SK-N-SH (cell line): ENCODE measurements at regions not wholly inside any gene's neighbourhood (a gene's known extent, or its start where the extent isn't known, plus 50 kb on each side); places are given as distances from the start of the nearest gene placed in this dataset.
A peak's percentile ranks its signal among the peaks of the same experiment; 100 is the strongest.
"Not testable (repeated sequence)": the region's sequence is repeated elsewhere in the genome, so short reads cannot be mapped to it uniquely, and the experiment has no call there.

ENCODE experiments used
- CTCF ChIA-PET: fragments of 300-600, 350-600 bp; formaldehyde crosslinking; extraction: SDS; loops from one replicate; lab custom pipeline; 2021; lab: Yijun Ruan, JAX
- POLR2A ChIA-PET: fragments of 350-600 bp; sonication (Branson Sonifier 250); formaldehyde crosslinking; extraction: SDS; loops from one replicate; lab custom pipeline; 2020; ENCODE audit warnings: antibody characterized with exemption, inconsistent platforms; lab: Yijun Ruan, JAX
- DNase-seq: peaks from one replicate; pipeline ENCODE4 v3.0.0; 2012
- H2AFZ ChIP-seq: fragments of 200-600 bp; sonication (generic); 2 replicates; pipeline ENCODE4 v1.8.1; 2016; ENCODE audit warnings: antibody characterized with exemption, mild to moderate bottlenecking, low read depth
- H3F3A ChIP-seq: fragments of 200-600 bp; sonication (generic); replicated peaks from 2 replicates; pipeline ENCODE3; 2016; ENCODE audit warnings: antibody characterized with exemption, mild to moderate bottlenecking; ENCODE audit not compliant: insufficient read depth
- H3K27ac ChIP-seq, 2 experiments: fragments of 200-500 bp in 1 of 2; fragments of 200-600 bp in 1 of 2; sonication (Bioruptor generic) in 1 of 2; sonication (generic), shearing (Covaris generic) in 1 of 2; 2 replicates each; pipeline versions ENCODE4 v1.5.1 to v1.6.1; 2014 to 2016; ENCODE audit warnings: low read depth in 2 of 2, inconsistent platforms in 1 of 2, low read length in 1 of 2, mild to moderate bottlenecking in 1 of 2, mixed read lengths in 1 of 2
- H3K27me3 ChIP-seq: fragments of 200-600 bp; sonication (generic), shearing (Covaris generic); 2 replicates; pipeline ENCODE4 v1.6.1; 2016; ENCODE audit warnings: mixed run types; ENCODE audit not compliant: insufficient read depth
- H3K36me3 ChIP-seq, 2 experiments: fragments of 200-500 bp in 1 of 2; fragments of 200-600 bp in 1 of 2; sonication (Bioruptor generic) in 1 of 2; sonication (generic) in 1 of 2; replicated peaks in 1 of 2; 2 replicates each; pipeline versions ENCODE3 to v1.5.1; 2014 to 2016; ENCODE audit warnings: low read length in 1 of 2, mild to moderate bottlenecking in 1 of 2; ENCODE audit not compliant: insufficient read depth in 2 of 2, control insufficient read depth in 1 of 2
- H3K4me1 ChIP-seq, 2 experiments: fragments of 200-500 bp in 1 of 2; fragments of 200-600 bp in 1 of 2; sonication (Bioruptor generic) in 1 of 2; sonication (generic), shearing (Covaris generic) in 1 of 2; 2 replicates each; pipeline versions ENCODE4 v1.5.1 to v1.6.1; 2014 to 2016; ENCODE audit warnings: low read depth in 1 of 2, low read length in 1 of 2, mixed run types in 1 of 2; ENCODE audit not compliant: insufficient read depth in 2 of 2, control insufficient read depth in 1 of 2
- H3K4me2 ChIP-seq: fragments of 200-600 bp; sonication (generic), shearing (Covaris generic); 2 replicates; pipeline ENCODE4 v1.6.1; 2017; ENCODE audit warnings: mixed run types
- H3K4me3 ChIP-seq, 2 experiments: fragments of 200-500 bp in 1 of 2; fragments of 200-600 bp in 1 of 2; sonication (Bioruptor generic) in 1 of 2; sonication (generic), shearing (Covaris generic) in 1 of 2; 2 replicates each; pipeline versions ENCODE4 v1.5.1 to v1.8.1; 2014 to 2016; ENCODE audit warnings: low read depth in 2 of 2, inconsistent platforms in 1 of 2, low read length in 1 of 2, mild to moderate bottlenecking in 1 of 2, mixed read lengths in 1 of 2, moderate library complexity in 1 of 2
- H3K79me2 ChIP-seq: fragments of 200-600 bp; sonication (generic); 2 replicates; pipeline ENCODE4 v1.8.1; 2017; ENCODE audit warnings: mild to moderate bottlenecking; ENCODE audit not compliant: insufficient read depth
- H3K9ac ChIP-seq: fragments of 200-600 bp; sonication (generic); 2 replicates; pipeline ENCODE4 v1.6.1; 2017; ENCODE audit warnings: mixed run types
- H3K9me2 ChIP-seq: fragments of 200-600 bp; sonication (generic); 2 replicates; pipeline ENCODE4 v1.6.1; 2017; ENCODE audit warnings: mixed run types
- H3K9me3 ChIP-seq: fragments of 200-600 bp; sonication (generic); 2 replicates; pipeline ENCODE4 v1.6.1; 2017; ENCODE audit warnings: mixed run types, mild to moderate bottlenecking, moderate library complexity
- H4K20me1 ChIP-seq: fragments of 200-600 bp; sonication (generic); 2 replicates; pipeline ENCODE4 v1.6.1; 2017; ENCODE audit warnings: mild to moderate bottlenecking, mixed run types; ENCODE audit not compliant: insufficient read depth
- CTCF ChIP-seq: fragments of 200-600 bp; sonication (generic); IDR thresholded peaks from 2 replicates; pipeline ENCODE4 v1.6.1; 2017; ENCODE audit warnings: antibody characterized with exemption, mild to moderate bottlenecking, moderate library complexity
- WGBS: methylation state at CpG from one replicate; pipeline ENCODE4 v1.1.6; 2017; ENCODE audit warnings: low lambda C conversion rate; 5-methylcytosine and 5-hydroxymethylcytosine counted together

- H4K20me1 ChIP-seq, H3F3A ChIP-seq, POLR2A ChIA-PET, H3K9me2 ChIP-seq, H3K27me3 ChIP-seq, H3K36me3 ChIP-seq, DNase-seq, H3K27ac ChIP-seq, H3K79me2 ChIP-seq, H3K4me3 ChIP-seq, H3K4me1 ChIP-seq, H2AFZ ChIP-seq, H3K4me2 ChIP-seq, H3K9ac ChIP-seq: not testable (repeated sequence)
- 90% methylated on average over 2 of the region's 3 CpGs for WGBS
- CTCF ChIA-PET = interaction anchor here (0.6 to 1.0 kb wide), 2 partner anchors 325 to 424 kb away, joined by 3 to 4 read pairs; no protein-coding TSS in a partner anchor
- 0 out of 2 replicates have a peak, but pooled peaks have one; percentile 39 for TF ChIP-seq CTCF
- TF ChIP-seq, all 33 proteins: peak for 1; not testable (repeated sequence) for 32
- H3K9me3 ChIP-seq = not testable (repeated sequence)
Measured at GRCh38 chr17:83206036-83206394, 126.6 kb downstream of the METRNL start.

- H3K9ac ChIP-seq, H3K27ac ChIP-seq, DNase-seq, H3K27me3 ChIP-seq, H3K4me3 ChIP-seq, H3K9me2 ChIP-seq, H3K4me2 ChIP-seq, POLR2A ChIA-PET, H2AFZ ChIP-seq, H3K9me3 ChIP-seq, H4K20me1 ChIP-seq, H3F3A ChIP-seq, H3K36me3 ChIP-seq, H3K79me2 ChIP-seq, H3K4me1 ChIP-seq: not testable (repeated sequence)
- 72% methylated on average over 4 of the region's 15 CpGs for WGBS
- CTCF ChIA-PET = interaction anchor here (1.0 kb wide), 1 partner anchor 425 kb away, joined by 4 read pairs; no protein-coding TSS in a partner anchor
Measured at GRCh38 chr17:83206819-83207588, 127.6 kb downstream of the METRNL start.

- H3K27ac ChIP-seq, DNase-seq, H3K4me3 ChIP-seq, H3K4me1 ChIP-seq, CTCF ChIA-PET, H3F3A ChIP-seq, H3K79me2 ChIP-seq, H3K36me3 ChIP-seq, H3K27me3 ChIP-seq, POLR2A ChIA-PET, H2AFZ ChIP-seq, H3K9ac ChIP-seq, H4K20me1 ChIP-seq, H3K9me3 ChIP-seq, H3K4me2 ChIP-seq, H3K9me2 ChIP-seq: not testable (repeated sequence)
- no CpG with 5 or more reads among the region's 1 CpG for WGBS
Measured at GRCh38 chr17:83247001-83247400, 167.6 kb downstream of the METRNL start.
